K562 (cell line): ENCODE measurements at regions not wholly inside any gene's neighbourhood (a gene's known extent, or its start where the extent isn't known, plus 50 kb on each side); places are given as distances from the start of the nearest gene placed in this dataset.

Experiments
- ETS2 ChIP-seq: IDR thresholded peaks from 2 replicates; pipeline ENCODE4 v1.6.1; 2016; ENCODE audit warnings: borderline replicate concordance, missing genetic modification characterization, mild to moderate bottlenecking, moderate library complexity, missing compliant biosample characterization; ENCODE audit not compliant: poor library complexity, severe bottlenecking
- MXI1 ChIP-seq: IDR thresholded peaks from 2 replicates; pipeline ENCODE4 v1.6.1; 2011; ENCODE audit warnings: low read depth, mild to moderate bottlenecking, improper control_type of control experiment, low read length
- SMARCA4 ChIP-seq: fragments of 450-650 bp; IDR thresholded peaks from 2 replicates; pipeline ENCODE4 v1.6.1; 2016

- TF ChIP-seq MXI1 = no peak
- TF ChIP-seq SMARCA4 = no peak
- TF ChIP-seq ETS2 (tag) = no peak
Observed at GRCh38 chr12:4036671-4037271, 163.6 kb upstream of the PARP11 start.
